ENCODE measurements at regions not wholly inside any gene's neighbourhood (a gene's known extent, or its start where the extent isn't known, plus 50 kb on each side); places are given as distances from the start of the nearest gene placed in this dataset.

GRCh38 chr15:70442616-70443321 is 320.6 kb downstream of the UACA start:
- no peak for DNase-seq (ENCODE audit: low read depth)
- no peak overlapping the region for H3K4me3 ChIP-seq (ENCODE audit: low read depth, low read length)
- no peak for TF ChIP-seq CTCF (conservative IDR thresholded peaks at IDR 0.05; ENCODE audit: low read depth, low read length)

- no peak for TF ChIP-seq CTCF (conservative IDR thresholded peaks at IDR 0.05; ENCODE audit: low read depth, low read length)
- no peak for DNase-seq (ENCODE audit: low read depth)
- no peak overlapping the region for H3K4me3 ChIP-seq (ENCODE audit: low read depth, low read length)
These were observed 321.1 kb downstream of the UACA start for GRCh38 chr15:70442211-70442610.

- no peak overlapping the region for H3K4me3 ChIP-seq (ENCODE audit: low read depth, low read length)
- TF ChIP-seq CTCF (conservative IDR thresholded peaks at IDR 0.05; ENCODE audit: low read depth, low read length) = no peak
- no peak for DNase-seq (ENCODE audit: low read depth)
These were observed 322.8 kb downstream of the UACA start for GRCh38 chr15:70440416-70441138.

GRCh38 chr15:70439880-70440279 is 323.5 kb downstream of the UACA start:
- no peak overlapping the region for H3K4me3 ChIP-seq (ENCODE audit: low read depth, low read length)
- no peak for TF ChIP-seq CTCF (conservative IDR thresholded peaks at IDR 0.05; ENCODE audit: low read depth, low read length)
- DNase-seq (ENCODE audit: low read depth) = no peak

GRCh38 chr15:70439304-70439877 is 324.0 kb downstream of the UACA start:
- no peak for DNase-seq (ENCODE audit: low read depth)
- TF ChIP-seq CTCF (conservative IDR thresholded peaks at IDR 0.05; ENCODE audit: low read depth, low read length) = no peak

GRCh38 chr15:70438776-70439175 is 324.6 kb downstream of the UACA start:
- TF ChIP-seq CTCF (conservative IDR thresholded peaks at IDR 0.05; ENCODE audit: low read depth, low read length) = no peak
- no peak for DNase-seq (ENCODE audit: low read depth)
- H3K4me3 ChIP-seq (ENCODE audit: low read depth, low read length) = no peak overlapping the region

More at GRCh38 chr15:70439304-70439877, 324.0 kb downstream of the UACA start:
- no peak overlapping the region for H3K4me3 ChIP-seq (ENCODE audit: low read depth, low read length)
